GM18907 (cell line): ENCODE measurements at regions not wholly inside any gene's neighbourhood (a gene's known extent, or its start where the extent isn't known, plus 50 kb on each side); places are given as distances from the start of the nearest gene placed in this dataset.
"Not testable (repeated sequence)": the region's sequence is repeated elsewhere in the genome, so short reads cannot be mapped to it uniquely, and the experiment has no call there.

Experiments used
- ATAC-seq: cut with Tn5 transposase; IDR thresholded peaks from one replicate; pipeline ENCODE4 v1.9.1; 2021; ENCODE audit warnings: mild to moderate bottlenecking, moderate library complexity; ENCODE audit not compliant: unreplicated experiment

GRCh38 chr10:31687663-31688482, 240.8 kb downstream of the ARHGAP12 start:
- no peak for ATAC-seq

DNA sequence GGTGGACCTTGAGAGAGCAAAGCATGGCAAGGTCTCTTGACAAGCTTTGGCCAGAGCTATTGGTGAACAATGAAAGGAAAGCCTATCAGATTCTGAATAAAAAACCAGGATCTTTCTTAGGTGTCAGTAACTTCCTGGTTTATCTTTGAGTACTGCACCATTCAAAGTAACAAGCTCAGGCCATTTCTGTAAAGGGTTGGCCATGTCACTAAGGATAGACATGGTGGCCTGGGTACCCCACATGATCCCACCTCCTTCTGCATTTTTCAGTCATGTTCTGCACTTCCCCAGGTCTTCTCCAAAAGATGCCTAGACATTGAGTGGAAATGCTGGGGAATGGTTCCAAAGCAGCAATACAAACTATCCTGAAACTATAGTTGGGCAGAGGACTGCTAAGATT, 242.0 kb downstream of the ARHGAP12 start:
- no peak for ATAC-seq

- ATAC-seq: no peak
These were observed 244.9 kb downstream of the ARHGAP12 start for GRCh38 chr10:31683682-31684081.

GRCh38 chr10:31679936-31680335, 248.7 kb downstream of the ARHGAP12 start:
- ATAC-seq: no peak

DNA sequence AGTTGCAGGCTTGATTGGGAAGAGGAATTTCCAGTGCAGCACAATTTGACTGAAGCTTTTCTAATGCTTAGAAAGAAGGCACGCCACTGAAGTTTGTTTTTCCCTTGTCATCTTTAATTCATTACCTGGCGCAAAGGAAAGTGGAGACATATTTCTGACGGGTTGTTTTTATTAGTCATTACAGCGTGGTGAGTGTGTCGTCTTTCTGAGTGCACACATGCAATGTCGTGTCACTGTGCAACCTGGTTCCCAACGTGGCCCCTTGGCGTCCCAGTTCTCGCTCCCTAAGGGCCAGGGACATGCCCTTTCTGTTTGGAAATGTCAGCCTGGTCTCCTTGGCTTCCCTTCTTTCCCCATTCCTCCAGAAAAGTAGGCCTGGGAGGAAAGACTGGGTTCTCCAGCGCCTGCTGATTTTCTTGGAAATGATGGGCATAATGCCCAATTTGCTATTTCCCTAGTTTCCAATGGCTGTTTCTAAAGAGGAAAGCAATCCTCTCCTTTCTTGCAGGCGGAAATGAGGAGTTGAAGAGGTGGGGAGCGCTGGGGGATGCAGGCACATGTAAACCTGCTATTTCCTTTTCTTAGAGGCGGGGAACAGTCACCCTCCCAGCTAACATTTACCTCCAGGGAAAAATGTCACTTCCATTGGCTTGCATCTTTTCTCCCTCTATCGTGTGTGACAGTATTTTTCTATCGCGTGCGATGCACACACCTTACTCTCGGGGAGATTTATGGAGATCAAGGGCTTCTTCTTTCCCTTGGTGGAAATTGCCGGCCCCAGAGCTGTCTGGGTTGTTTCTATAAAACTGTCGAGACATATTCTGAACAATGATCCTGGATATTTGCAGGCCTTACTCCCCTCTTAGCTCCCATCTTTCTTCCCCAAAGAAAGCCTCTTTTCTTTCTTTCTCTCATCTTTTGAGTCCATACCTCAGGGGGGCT, 249.8 kb downstream of the ARHGAP12 start:
- ATAC-seq: no peak

DNA sequence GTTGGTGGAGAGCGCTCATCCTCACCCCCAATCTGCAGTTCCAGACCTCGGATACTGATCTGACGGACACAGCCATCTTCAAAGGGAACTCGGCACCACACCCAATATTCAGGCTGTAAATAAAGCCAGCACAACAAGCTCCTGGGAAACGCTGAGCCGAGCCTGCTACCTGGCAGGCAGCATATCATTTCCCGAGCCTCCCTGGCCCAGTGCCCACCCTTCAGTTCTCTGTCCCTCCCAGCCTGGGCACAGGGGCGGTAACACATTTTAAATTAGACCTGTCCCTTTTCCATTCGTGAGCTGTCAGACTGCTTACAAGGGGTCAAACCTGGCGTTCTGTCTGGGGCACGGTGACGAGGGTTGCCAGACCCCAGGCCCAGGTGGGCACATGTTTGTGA, 250.5 kb downstream of the ARHGAP12 start:
- ATAC-seq: no peak

GRCh38 chr10:31677195-31678138, 251.2 kb downstream of the ARHGAP12 start:
- ATAC-seq: no peak

DNA sequence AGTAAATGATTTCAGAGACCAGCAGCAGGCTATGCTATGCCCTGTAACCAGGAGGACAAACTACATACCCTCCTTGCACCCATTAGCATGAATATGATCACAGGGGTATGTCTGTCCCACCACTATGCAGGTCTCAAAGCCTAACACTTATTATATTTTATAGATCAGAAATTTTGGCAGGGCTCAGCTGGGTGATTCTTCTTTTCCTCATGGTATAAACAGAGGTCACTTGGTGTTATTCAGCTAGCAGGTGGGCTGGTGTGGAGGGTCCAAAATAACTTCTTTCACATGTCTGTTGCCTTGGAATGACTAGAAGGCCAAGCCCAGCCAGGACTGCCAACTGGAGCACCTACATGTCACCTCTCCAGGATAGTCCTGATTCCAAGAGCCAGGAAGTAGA, 252.9 kb downstream of the ARHGAP12 start:
- no peak for ATAC-seq

- ATAC-seq: no peak
These were observed 259.3 kb downstream of the ARHGAP12 start for GRCh38 chr10:31669357-31669756.

GRCh38 chr10:31668326-31668725, 260.3 kb downstream of the ARHGAP12 start:
- ATAC-seq: no peak

DNA sequence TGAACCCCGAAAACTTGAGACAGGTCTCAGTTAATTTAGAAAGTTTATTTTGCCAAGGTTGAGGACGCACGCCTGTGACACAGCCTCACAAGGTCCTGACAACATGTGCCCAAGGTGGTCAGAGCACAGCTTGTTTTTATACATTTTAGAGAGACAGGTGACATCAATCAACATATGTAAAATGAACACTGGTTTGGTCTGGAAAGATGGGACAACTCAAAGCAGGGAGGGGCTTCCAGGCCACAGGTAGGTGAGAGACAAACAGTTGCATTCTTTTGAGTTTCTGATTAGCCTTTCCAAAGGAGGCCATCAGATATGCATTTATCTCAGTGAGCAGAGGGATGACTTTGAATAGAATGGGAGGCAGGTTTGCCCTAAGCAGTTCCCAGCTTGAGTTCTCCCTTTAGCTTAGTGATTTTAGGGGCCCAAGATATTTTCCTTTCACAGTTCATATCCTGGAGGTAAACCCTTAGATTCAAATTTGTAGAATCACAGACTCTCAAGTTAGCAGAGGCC, 262.8 kb downstream of the ARHGAP12 start:
- ATAC-seq: not testable (repeated sequence)

DNA sequence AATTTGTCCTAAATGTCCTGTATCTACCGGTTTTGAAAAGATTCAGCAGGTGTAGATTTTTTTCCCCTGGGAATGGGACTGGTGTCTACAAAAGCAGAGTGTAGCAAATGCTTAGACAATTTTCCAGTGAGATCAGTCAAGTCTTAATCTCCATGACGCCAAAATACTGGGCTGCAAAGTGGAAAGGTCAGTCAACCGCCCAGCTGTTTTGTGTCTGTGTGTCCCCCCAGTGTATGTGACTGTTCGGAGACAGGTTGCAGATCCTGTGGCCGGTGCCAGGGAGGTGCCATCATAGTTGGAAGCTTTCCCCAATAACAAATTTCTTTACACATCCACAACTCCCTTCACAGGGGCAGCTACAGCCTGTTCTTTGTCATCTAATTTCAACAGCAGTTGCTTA, 263.8 kb downstream of the ARHGAP12 start:
- no peak for ATAC-seq

- not testable (repeated sequence) for ATAC-seq
These were observed 264.6 kb downstream of the ARHGAP12 start for GRCh38 chr10:31664071-31664470.

- ATAC-seq: no peak
These were observed 268.3 kb downstream of the ARHGAP12 start for GRCh38 chr10:31660300-31660699.

GRCh38 chr10:31659665-31660064, 269.0 kb downstream of the ARHGAP12 start:
- ATAC-seq: no peak

GRCh38 chr10:31657434-31657872, 271.2 kb downstream of the ARHGAP12 start:
- ATAC-seq: no peak

- no peak for ATAC-seq
These were observed 271.7 kb downstream of the ARHGAP12 start for GRCh38 chr10:31656851-31657433.

DNA sequence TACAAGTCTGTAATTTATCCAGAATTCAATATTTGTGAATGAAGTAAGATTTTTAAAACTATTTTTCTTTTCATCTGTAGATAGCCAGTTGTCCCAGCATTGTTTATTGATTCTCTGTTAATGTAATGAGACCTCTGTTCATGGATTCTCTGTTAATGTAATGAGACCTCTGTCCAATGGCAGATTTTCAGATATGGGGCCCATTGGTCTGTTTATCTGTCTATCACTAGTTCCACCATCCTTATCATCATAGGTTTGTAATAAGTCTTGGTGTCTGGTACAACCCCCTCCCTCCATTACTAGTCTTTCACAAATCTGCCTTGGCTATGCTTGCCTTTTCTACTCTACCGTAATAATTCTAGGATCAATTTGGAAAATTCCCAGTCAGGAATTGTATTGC, 276.6 kb downstream of the ARHGAP12 start:
- no peak for ATAC-seq

DNA sequence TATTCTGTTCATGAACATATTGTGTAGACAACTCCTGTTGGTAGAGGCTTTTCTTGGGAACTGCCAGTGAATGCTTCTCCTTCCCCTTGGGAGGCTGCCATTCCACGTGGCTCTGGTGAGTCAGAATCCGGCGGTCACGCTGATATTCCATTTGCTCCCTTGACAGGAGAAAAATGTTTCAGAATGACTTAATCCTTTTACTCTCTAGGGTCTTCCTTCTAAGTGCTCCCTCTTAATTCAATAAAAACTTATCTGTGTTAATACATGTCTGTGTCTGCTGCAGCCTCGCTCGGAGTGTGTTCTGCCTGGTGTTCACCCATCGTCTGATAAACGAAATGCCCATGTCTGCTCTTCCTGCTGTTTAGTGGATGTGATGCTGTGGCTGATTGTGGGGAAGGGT, 278.6 kb downstream of the ARHGAP12 start:
- ATAC-seq: no peak

- ATAC-seq: no peak
These were observed 279.7 kb downstream of the ARHGAP12 start for GRCh38 chr10:31648966-31649365.
